GM21528 (cell line): ENCODE measurements at regions not wholly inside any gene's neighbourhood (a gene's known extent, or its start where the extent isn't known, plus 50 kb on each side); places are given as distances from the start of the nearest gene placed in this dataset.

ENCODE experiments used
- ATAC-seq: cut with Tn5 transposase; IDR thresholded peaks from one replicate; pipeline ENCODE4 v1.9.1; 2021; ENCODE audit warnings: mild to moderate bottlenecking, moderate library complexity; ENCODE audit not compliant: unreplicated experiment, low FRiP score

DNA sequence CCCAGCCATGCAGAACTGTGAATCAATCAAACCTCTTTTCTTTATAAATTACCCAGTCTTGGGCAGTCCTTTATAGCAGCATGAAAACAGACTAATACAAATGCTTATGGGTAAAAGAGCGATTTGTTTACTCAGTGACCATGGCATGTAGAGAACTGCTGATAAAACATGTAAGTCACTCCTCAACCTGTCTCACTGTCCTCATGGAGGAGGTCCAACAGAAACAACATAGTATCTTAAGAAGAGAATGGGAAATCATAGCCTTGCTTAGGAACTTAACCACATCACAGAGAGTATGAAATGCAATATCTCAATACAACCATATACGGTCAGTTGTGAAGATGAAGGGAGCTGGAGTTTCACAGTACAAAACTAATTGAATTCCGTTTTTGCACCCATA lies 1734.0 kb upstream of the RAG2 start:
- ATAC-seq: no peak

GRCh38 chr11:38330578-38330977 lies 1732.5 kb upstream of the RAG2 start:
- ATAC-seq: no peak

- ATAC-seq: no peak
Measured at GRCh38 chr11:38323961-38324761, 1726.1 kb upstream of the RAG2 start.

GRCh38 chr11:38315151-38315550 lies 1717.1 kb upstream of the RAG2 start:
- ATAC-seq: no peak

DNA sequence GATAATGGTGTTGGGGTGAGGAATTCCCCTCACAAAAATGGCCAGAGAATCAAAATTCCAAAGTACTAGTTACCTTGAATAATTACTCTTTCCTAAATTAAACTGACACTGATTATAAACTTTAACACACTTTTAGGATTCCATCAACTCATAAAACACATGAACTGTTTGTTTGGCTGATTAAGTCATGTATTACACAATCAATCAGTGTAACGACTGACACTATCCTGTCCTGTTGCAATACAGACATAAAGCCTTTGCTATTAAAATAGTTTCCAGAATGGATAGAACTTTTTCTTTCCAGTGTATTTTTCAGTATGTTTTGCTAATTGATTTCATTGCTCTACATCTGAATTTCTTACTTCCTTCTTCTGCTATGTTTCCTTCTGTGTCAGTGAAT lies 1709.4 kb upstream of the RAG2 start:
- no peak for ATAC-seq

DNA sequence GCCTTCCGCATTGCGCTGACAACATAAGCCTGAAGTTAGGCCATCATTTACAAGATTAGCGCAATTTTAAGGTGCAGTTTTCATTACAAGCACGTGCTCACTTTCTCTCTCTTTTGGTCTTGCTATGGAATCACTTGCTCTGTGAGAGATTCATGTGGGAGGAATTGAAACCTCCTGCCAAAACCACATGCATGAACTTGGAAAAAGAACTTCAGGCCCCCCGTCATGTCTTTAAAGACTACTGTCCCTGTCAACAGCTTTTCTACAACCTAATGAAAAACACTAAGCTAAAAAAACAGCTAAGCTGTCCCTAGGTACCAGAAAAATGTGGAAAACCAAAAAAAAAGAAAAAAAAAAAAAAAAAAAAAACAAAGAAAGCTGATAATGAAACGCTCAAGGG lies 1707.6 kb upstream of the RAG2 start:
- ATAC-seq: no peak

GRCh38 chr11:38304926-38305325 lies 1706.9 kb upstream of the RAG2 start:
- no peak for ATAC-seq

DNA sequence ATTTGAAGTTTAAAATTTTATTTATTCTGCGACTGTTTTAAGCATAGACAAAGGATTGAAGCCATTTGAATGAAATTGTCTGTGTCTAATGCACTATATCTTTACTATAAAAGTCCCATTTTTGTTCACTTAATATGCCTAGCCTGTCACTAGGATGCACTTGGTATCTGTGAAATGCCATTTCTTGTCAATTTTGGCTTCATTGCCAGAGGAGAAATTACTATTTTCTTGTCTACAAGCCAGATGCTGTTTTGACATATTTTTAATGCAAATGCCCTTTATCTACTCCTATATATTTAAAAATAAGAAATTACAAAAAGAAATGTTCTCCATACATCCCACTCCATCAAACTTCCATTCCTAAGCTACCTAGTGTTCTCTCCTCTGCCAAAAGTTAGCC lies 1704.5 kb upstream of the RAG2 start:
- no peak for ATAC-seq

GRCh38 chr11:38300570-38300969 lies 1702.5 kb upstream of the RAG2 start:
- no peak for ATAC-seq

GRCh38 chr11:38296211-38296776 lies 1698.3 kb upstream of the RAG2 start:
- ATAC-seq: no peak

GRCh38 chr11:38282718-38283117 lies 1684.7 kb upstream of the RAG2 start:
- no peak for ATAC-seq

DNA sequence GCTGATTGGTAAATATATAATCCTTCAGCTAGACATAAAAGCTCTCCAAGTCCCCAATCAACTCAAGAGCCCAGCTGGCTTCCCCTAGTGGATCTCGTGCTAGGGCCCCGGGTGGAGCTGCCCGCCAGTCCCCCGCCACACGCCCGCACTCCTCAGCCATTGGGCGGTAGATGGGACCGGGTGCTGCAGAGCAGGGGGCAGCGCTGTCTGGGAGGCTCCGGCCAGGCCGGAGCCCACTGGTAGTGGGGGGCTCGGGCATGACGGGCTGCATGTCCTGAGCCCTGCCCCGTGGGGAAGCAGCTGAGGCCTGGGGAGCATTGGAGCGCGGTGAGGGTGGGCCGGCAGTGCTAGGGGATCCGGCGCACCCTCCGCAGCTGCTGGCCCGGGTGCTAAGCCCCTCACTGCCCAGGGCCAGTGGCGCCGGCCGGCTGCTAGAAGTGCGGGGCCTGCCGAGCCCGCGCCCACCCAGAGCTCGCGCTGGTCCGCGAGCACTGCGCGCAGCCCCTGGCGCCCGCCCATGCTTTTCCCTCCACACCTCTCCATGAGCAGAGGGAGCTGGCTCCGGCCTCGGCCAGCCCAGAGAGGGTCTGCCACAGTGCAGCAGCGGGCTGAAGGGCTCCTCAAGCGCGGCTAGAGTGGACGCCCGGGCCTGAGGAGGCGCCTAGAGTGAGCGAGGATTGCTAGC lies 1680.6 kb upstream of the RAG2 start:
- no peak for ATAC-seq

DNA sequence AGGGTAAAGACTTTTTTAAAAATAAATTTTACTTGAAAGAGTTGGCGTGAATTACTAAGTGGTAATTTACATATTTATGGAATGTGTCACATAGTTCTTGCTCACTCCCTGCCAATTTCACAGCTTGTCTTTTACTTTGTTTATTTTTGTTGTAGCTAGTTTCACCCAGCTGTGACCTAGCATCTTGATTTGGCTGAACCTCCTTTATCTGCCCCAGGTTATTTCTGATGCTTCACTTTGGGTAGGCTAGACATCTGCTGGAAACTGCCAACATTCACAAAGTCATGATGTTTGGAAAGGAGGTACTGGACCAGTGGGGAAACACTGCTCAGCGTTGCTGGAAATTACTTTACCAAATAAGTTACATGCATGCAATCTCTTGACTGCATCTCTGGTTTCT lies 1676.0 kb upstream of the RAG2 start:
- no peak for ATAC-seq

DNA sequence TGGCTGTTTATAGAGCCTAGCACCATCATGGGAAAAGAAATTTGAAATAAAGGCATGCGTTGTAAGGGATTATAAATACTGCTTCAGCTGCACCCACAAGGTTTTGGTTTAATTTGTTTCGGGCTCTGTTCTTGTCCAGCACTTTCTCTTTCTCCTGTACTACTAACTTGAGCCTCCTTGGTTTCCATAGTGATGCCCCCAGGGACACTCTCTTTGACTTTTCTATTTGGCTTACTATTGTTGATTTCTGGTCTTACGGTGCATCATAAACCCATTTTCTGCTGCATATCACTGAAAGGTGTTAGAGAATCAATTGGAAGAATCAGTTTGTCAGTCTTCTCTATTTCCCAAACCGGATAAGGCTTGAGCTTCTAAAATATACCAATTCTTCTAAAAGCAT lies 1674.3 kb upstream of the RAG2 start:
- no peak for ATAC-seq

- no peak for ATAC-seq
Measured at GRCh38 chr11:38266691-38267090, 1668.7 kb upstream of the RAG2 start.

GRCh38 chr11:38256436-38256835 lies 1658.4 kb upstream of the RAG2 start:
- no peak for ATAC-seq

- ATAC-seq: no peak
Measured at GRCh38 chr11:38254913-38255312, 1656.9 kb upstream of the RAG2 start.

GRCh38 chr11:38252620-38253019 lies 1654.6 kb upstream of the RAG2 start:
- ATAC-seq: no peak

DNA sequence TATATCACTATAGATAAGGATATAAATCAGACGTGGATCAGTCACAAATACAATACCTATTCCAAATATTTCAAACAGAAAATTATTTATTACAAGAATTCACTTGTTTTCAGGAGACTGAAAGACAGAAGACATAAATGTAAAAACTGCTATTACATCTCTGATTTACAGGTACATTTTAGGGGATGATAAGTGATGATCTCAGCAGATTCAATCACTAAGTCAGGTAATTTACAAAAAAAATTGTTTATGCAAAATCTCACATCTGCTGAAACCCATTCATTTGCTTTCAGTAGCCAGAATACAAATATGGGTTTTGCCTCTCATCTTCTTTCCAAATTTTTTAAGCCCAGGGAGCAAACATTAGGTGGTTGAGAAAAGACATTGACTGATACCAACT lies 1648.4 kb upstream of the RAG2 start:
- ATAC-seq: no peak

DNA sequence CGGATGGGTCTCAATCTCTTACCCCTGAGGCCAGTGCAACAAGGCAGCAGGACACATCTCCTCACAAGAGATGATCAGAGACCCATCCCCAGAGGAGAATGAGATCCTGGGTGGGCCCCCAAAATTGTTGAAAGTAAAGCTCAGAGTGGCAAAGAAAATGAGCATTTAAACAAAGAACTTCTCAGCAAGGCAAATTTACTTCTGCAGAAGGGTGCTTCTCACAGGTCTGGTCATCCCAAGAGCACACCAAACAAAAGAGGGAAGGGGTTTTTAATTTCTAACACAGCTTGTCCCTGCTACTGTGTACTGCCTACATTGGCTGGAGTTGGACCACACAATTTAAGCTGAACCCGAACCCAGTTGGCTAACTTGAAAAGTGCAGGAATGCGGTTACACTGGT lies 1628.6 kb upstream of the RAG2 start:
- no peak for ATAC-seq

GRCh38 chr11:38221295-38221694 lies 1623.3 kb upstream of the RAG2 start:
- no peak for ATAC-seq

- no peak for ATAC-seq
Measured at GRCh38 chr11:38219636-38220035, 1621.6 kb upstream of the RAG2 start.
